NCI-H748 treated with DMSO at 0.1 percent for 48 hours (cell line): ENCODE measurements at regions not wholly inside any gene's neighbourhood (a gene's known extent, or its start where the extent isn't known, plus 50 kb on each side); places are given as distances from the start of the nearest gene placed in this dataset.
"Not testable (repeated sequence)": the region's sequence is repeated elsewhere in the genome, so short reads cannot be mapped to it uniquely, and the experiment has no call there.

Source experiments
- DNase-seq: peaks from one replicate; lab custom pipeline; 2025; lab: John Stamatoyannopoulos, UW

- peak; percentile 29 for DNase-seq
Observed at GRCh38 chr2:195570329-195570728, 86.7 kb upstream of the SLC39A10 start.

DNA sequence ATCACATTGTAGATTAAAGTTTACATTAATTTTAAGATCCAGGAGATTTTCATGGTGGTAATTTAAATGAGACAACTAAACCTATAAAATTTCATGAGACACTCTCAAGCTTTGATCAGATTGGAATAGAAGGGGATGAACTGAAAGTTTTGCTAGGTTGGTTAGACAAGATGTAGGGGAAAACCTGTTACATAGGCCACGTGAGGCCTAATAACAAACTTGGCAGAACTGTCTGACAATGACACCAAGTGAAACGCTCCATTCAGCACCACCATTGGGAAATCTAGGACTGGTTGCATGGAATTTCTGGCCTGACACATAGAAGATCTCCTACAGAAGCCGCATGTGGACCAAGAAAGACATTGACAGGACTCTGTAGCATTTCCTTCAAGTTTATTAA lies 87.8 kb upstream of the SLC39A10 start:
- no peak for DNase-seq

- DNase-seq, result not testable (repeated sequence)
Observed at GRCh38 chr2:195564625-195565135, 92.3 kb upstream of the SLC39A10 start.

DNA sequence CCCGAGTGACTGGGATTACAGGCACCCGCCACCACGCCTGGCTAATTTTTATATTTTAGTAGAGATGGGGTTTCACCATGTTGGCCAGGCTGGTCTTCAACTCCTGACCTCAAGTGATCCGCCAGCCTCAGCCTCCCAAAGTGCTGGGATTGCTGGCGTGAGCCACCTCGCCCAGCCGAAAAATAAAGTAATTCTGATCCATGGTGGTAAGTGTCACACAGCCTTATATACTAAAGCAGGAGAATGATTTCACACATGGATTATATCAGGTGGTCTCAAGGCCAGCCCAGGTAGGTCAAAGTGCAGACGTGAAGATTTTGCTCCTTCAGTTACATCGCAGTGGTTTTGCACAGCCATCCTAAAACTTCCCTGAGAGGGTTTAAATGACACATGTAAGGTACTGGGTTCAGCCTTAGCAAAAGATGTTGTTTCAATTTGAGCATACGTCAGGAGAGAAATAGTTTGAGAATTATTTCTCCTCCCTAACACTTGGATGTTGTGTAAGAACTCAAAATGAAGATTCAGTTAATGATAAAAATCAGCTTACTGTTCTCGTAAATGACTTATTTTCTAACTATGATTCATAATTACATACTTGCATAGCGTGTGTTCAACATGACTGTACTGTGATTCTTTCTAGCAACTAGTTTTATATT lies 93.0 kb upstream of the SLC39A10 start:
- DNase-seq, result no peak

- no peak for DNase-seq
Observed at GRCh38 chr2:195562570-195563566, 94.2 kb upstream of the SLC39A10 start.

- DNase-seq, result no peak
Observed at GRCh38 chr2:195561116-195561921, 95.7 kb upstream of the SLC39A10 start.

GRCh38 chr2:195560209-195560895 lies 96.7 kb upstream of the SLC39A10 start:
- no peak for DNase-seq

GRCh38 chr2:195559431-195559914 lies 97.6 kb upstream of the SLC39A10 start:
- no peak for DNase-seq

DNA sequence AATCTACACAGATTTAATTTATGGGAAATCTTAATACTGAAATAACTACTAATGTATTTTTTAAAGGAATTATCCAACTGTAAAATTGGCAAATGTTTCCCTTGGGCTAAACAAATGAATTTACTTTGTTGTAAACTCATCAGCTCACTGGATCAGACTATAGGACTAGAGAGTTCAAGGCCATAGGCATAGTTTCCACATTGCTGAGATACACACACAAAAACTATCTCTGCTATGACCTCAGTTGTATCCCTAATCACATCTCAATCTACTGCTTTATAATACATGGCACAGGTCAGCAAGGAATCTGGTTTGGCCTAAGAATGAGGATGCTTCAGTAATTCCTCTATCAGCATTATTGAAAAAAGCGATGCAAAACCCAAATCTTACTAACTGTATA lies 101.1 kb upstream of the SLC39A10 start:
- DNase-seq, result no peak

DNA sequence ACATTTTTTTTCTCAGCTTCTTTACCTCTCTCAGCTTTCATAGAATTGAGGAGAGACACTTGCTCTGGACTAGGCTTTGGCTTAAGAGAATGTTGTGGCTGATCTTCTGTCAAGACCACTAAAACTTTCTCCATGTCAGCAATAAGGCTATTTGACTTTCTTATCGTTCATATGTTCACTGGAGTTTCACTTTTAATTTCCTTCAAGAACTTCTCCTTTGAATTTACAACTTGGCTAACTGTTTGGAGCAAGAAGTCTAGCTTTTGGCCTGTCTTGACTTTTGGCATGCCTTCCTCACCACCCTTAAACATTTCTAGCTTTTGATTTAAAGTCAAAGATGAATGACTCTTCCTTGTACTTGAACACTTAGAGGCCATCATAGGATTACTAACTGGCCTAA lies 104.4 kb upstream of the SLC39A10 start:
- no peak for DNase-seq

GRCh38 chr2:195548198-195548940 lies 108.7 kb upstream of the SLC39A10 start:
- no peak for DNase-seq

DNA sequence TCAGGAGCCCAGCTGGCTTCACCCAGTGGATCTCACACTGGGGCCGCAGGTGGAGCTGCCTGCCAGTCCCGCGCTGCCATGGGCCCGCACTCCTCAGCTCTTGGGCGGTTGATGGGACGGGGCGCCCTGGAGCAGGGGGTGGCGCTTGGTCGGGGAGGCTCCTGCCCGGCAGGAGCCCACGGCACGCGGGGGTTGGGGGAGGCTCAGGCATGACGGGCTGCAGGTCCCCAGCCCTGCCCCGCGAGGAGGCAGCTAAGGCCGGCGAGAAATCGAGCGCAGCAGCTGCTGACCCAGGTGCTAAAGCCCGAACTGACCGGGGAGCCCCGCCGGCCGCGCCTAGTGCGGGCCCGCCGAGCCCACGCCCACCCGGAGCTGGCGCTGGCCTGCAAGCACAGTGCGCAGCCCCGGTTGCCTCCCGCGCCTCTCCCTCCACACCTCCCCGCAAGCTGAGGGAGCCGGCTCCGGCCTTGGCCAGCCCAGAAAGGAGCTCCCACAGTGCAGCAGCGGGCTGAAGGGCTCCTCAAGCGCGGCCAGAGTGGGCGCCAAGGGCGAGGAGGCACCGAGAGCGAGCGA lies 109.7 kb upstream of the SLC39A10 start:
- DNase-seq, result not testable (repeated sequence)

DNA sequence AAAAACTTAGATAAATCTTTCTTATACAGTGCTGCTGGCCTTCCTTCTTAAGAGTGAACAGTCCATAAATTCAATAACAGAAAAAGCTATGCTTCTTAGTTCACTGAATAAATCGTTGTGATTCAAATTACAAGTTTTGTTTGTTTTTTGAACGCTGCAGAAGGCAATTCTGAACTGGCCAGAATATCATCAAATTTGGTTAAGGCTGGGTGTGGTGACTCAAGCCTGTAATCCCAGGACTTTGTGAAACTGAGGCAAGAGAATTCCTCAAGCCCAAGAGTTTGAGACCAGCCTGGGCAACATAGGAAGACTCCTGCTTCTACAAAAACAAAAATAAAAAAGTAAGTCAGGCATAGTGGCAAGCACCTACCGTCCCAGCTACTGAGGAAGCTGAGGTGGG lies 111.2 kb upstream of the SLC39A10 start:
- DNase-seq, result no peak

GRCh38 chr2:195543902-195544894 lies 112.8 kb upstream of the SLC39A10 start:
- DNase-seq, result no peak

- no peak for DNase-seq
Observed at GRCh38 chr2:195543063-195543462, 114.0 kb upstream of the SLC39A10 start.

DNA sequence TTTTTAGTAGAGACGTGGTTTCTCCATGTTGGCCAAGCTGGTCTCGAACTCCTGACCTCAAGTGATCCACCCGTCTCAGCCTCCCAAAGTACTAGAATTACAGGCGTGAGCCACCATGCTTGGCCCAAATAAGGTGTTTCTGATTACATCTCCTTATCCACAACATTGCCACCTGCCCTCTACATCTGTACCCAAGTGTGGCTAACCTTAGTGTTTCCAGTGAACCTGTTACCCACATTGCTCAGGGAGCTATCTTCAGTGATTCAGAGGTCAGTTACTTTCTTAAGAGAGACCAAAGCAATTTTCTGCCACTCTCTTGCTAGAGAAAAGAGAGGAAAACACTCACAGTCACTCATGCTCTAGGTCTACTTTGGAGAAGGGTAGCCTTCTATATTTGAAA lies 115.0 kb upstream of the SLC39A10 start:
- no peak for DNase-seq

- DNase-seq, result no peak
Observed at GRCh38 chr2:195538937-195539336, 118.1 kb upstream of the SLC39A10 start.

DNA sequence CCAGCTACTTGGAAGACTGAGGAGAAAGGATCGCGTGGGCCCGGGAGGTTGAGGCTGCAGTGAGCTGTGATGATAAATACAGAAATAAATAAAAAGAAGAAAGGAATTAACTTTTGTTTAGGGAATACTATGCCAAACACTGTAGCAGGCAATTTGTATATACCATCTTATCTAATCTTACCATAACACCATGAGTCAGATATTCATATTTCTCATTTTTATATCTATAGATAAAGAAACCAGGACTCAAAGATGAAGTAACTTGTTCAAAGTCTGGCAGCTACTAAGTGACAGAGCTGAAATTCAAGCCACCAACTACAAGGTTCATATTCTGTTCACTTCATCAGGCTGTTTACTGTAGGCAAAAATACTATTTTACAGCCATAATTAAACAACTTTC lies 119.2 kb upstream of the SLC39A10 start:
- DNase-seq, result no peak

- DNase-seq, result no peak
Observed at GRCh38 chr2:195536906-195537305, 120.1 kb upstream of the SLC39A10 start.
